Peyer's patch (tissue), 4 donors: ENCODE measurements at regions not wholly inside any gene's neighbourhood (a gene's known extent, or its start where the extent isn't known, plus 50 kb on each side); places are given as distances from the start of the nearest gene placed in this dataset.
"Not testable (repeated sequence)": the region's sequence is repeated elsewhere in the genome, so short reads cannot be mapped to it uniquely, and the experiment has no call there.

Experiments used
- DNase-seq, 3 donors: peaks; one replicate each; pipeline ENCODE4 v3.0.0-alpha.2; 2017 to 2019
- H3K27ac ChIP-seq, 4 donors: fragments of 200-600 bp; sonication (generic); one replicate each; pipeline ENCODE4 v1.5.1; 2016 to 2019
- H3K27me3 ChIP-seq, 2 donors: fragments of 200-600 bp; sonication (generic); one replicate each; pipeline ENCODE4 v1.5.1; 2019
- H3K36me3 ChIP-seq, 3 donors: fragments of 200-600 bp; sonication (generic); one replicate each; pipeline ENCODE4 v1.5.1; 2016 to 2019
- H3K4me1 ChIP-seq, 4 donors: fragments of 200-600 bp; sonication (generic); one replicate each; pipeline ENCODE4 v1.5.1; 2016 to 2019
- H3K4me3 ChIP-seq, 4 donors: fragments of 200-600 bp; sonication (generic); 1 replicate in 3 of 4; 2 replicates in 1 of 4; pipeline ENCODE4 v1.5.1; 2016 to 2019; ENCODE audit warnings: mild to moderate bottlenecking in 1 of 4
- H3K9me3 ChIP-seq, 4 donors: fragments of 200-600 bp; sonication (generic); one replicate each; pipeline ENCODE4 v1.5.1; 2016 to 2019; ENCODE audit warnings: mild to moderate bottlenecking in 1 of 4
- POLR2A ChIP-seq, 2 donors: fragments of 450-650 bp; IDR thresholded peaks; one replicate each; pipeline ENCODE4 v1.5.1; 2017; ENCODE audit warnings: antibody characterized with exemption in 2 of 2, mild to moderate bottlenecking in 2 of 2, moderate library complexity in 2 of 2
- TF ChIP-seq, protein P1 (sequence below), 6 experiments: fragments of 450-650 bp in 4 of 6; fragments of 200-600 bp in 2 of 6; sonication (generic) in 1 of 6; IDR thresholded peaks; one replicate each; pipeline ENCODE4 v1.5.1; 2017 to 2019; ENCODE audit warnings: antibody characterized with exemption in 6 of 6, mild to moderate bottlenecking in 3 of 6, moderate library complexity in 1 of 6

DNA sequence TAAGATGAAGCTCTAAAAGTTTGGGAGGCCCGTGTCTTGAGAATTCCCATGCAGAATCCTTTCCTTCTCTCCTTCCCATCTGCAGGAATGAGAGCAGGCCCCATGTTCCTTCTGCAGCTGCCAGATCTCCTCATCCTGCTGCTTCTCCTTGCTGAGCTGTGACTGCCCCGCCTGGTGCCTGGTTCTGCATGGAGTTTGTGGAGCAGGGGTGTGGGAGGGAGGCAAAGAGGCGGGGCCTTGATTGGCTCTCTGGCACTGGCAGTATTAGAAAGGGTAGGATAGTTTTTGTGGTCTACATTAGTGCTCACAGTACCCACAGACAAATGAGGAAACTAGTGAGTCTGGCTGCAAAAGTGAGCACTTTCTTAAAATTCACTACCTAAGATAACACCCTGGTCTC is 91.1 kb upstream of the CLPB start:
- Histone ChIP-seq H3K4me3 (no peak overlapping the region), H3K36me3 (no peaks in the 10 kb centered on the region), H3K9me3 (no peaks in the 10 kb centered on the region), H3K27me3 (no peaks in the 10 kb centered on the region), H3K27ac (no peak overlapping the region), H3K4me1 (no peaks in the 10 kb centered on the region)
- DNase-seq = no peak
- TF ChIP-seq, protein P1, sequence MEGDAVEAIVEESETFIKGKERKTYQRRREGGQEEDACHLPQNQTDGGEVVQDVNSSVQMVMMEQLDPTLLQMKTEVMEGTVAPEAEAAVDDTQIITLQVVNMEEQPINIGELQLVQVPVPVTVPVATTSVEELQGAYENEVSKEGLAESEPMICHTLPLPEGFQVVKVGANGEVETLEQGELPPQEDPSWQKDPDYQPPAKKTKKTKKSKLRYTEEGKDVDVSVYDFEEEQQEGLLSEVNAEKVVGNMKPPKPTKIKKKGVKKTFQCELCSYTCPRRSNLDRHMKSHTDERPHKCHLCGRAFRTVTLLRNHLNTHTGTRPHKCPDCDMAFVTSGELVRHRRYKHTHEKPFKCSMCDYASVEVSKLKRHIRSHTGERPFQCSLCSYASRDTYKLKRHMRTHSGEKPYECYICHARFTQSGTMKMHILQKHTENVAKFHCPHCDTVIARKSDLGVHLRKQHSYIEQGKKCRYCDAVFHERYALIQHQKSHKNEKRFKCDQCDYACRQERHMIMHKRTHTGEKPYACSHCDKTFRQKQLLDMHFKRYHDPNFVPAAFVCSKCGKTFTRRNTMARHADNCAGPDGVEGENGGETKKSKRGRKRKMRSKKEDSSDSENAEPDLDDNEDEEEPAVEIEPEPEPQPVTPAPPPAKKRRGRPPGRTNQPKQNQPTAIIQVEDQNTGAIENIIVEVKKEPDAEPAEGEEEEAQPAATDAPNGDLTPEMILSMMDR (IDR thresholded peaks at IDR 0.05) = no peak
- no peak for TF ChIP-seq POLR2A (IDR thresholded peaks at IDR 0.05)

DNA sequence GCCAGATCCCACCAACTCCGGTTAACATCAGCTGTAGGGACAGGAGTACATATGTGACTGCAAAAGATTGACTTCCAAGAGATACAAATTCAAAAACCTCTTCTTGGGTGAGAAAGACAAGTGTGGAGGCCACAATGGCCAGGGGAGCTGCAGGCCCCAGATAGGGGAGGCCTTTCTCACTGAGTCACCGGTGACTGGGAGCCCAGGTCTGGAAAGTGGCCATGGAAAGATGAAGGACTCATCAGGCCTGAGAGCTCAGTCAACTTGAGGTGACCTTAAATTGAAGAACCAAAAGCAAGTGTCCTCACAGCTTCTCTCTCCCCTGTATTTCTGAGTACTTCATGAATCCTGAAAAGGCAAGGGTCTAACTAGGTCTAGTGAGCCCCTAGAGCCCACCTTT is 90.4 kb upstream of the CLPB start:
- DNase-seq = no peak
- Histone ChIP-seq H3K4me3 (no peak overlapping the region), H3K36me3 (no peaks in the 10 kb centered on the region), H3K27me3 (no peaks in the 10 kb centered on the region), H3K4me1 (no peaks in the 10 kb centered on the region), H3K9me3 (no peaks in the 10 kb centered on the region), H3K27ac (no peak overlapping the region)
- TF ChIP-seq POLR2A (IDR thresholded peaks at IDR 0.05) = no peak
- TF ChIP-seq, protein P1 (IDR thresholded peaks at IDR 0.05) = no peak

DNA sequence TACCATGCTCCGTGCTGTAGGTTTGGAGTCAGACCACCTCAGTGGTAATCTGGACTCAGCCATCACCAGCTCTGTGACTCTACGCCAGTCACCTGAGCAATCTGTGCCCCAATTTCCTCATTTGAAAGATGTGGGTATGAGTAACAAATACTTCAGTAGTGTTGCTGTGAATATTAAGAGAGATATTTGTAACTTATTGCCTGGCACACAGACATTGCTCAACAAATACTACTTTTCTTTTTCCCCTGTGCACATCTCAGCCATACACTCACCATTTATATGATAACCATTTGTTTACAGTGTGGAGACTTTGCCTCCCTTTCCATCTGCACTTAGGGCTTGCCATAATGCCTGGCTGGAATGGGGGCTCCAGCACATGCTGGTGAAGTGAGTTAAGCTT is 89.7 kb upstream of the CLPB start:
- no peak for DNase-seq
- no peaks in the 10 kb centered on the region for H3K9me3 ChIP-seq
- no peaks in the 10 kb centered on the region for H3K4me1 ChIP-seq
- no peaks in the 10 kb centered on the region for H3K36me3 ChIP-seq
- H3K27me3 ChIP-seq = no peaks in the 10 kb centered on the region
- H3K4me3 ChIP-seq = no peak overlapping the region
- TF ChIP-seq, protein P1 (IDR thresholded peaks at IDR 0.05) = no peak
- no peak for TF ChIP-seq POLR2A (IDR thresholded peaks at IDR 0.05)
- H3K27ac ChIP-seq = no peak overlapping the region

DNA sequence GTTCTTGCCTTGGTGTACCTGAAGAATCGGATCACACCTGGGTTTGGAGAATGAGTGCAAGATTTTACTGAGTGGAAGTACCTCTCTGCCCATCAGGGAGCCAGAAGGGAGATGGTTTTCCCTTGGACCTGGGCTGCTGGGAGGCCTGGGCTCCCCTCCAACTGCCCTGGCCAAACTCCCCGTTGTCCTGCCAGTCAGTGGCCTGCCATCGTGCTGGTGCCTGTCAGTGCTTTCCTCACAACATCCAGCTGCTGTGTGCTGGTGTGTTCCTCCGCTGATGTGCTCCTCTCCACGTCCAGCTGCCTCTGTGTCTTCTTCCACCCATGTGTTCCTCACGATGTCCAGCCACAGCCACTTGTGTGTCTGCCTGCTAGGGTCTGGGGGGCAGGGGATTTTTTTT is 87.9 kb upstream of the CLPB start:
- H3K4me1 ChIP-seq = no peaks in the 10 kb centered on the region
- no peaks in the 10 kb centered on the region for H3K9me3 ChIP-seq
- TF ChIP-seq POLR2A (IDR thresholded peaks at IDR 0.05) = no peak
- TF ChIP-seq, protein P1 (IDR thresholded peaks at IDR 0.05) = no peak
- H3K36me3 ChIP-seq = no peaks in the 10 kb centered on the region
- H3K4me3 ChIP-seq = no peak overlapping the region
- no peaks in the 10 kb centered on the region for H3K27me3 ChIP-seq
- H3K27ac ChIP-seq = no peak overlapping the region
- DNase-seq = no peak

DNA sequence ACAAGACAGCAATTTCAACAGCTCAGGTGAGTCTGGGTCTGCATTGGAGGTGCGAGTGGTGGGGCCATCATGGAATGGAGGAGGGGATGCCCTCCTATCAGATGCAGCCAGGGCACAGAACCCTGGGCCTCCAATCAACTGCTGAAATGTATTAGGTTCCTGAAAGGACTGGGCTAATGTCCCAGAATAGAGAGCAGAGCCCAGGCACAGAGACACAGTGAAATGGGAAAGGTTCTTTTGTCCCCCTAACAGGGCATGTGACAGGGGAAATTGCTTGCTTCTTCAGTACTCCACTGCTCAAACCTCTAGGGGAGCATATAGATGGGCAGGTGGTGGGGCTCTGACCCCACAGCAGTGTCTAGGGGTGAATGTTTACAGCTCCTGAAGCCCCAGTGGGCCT is 87.3 kb upstream of the CLPB start:
- no peak overlapping the region for H3K27ac ChIP-seq
- no peak overlapping the region for H3K4me3 ChIP-seq
- no peaks in the 10 kb centered on the region for H3K9me3 ChIP-seq
- H3K4me1 ChIP-seq = no peaks in the 10 kb centered on the region
- no peaks in the 10 kb centered on the region for H3K36me3 ChIP-seq
- H3K27me3 ChIP-seq = no peaks in the 10 kb centered on the region
- TF ChIP-seq, protein P1 (IDR thresholded peaks at IDR 0.05) = no peak
- no peak for TF ChIP-seq POLR2A (IDR thresholded peaks at IDR 0.05)
- no peak for DNase-seq

DNA sequence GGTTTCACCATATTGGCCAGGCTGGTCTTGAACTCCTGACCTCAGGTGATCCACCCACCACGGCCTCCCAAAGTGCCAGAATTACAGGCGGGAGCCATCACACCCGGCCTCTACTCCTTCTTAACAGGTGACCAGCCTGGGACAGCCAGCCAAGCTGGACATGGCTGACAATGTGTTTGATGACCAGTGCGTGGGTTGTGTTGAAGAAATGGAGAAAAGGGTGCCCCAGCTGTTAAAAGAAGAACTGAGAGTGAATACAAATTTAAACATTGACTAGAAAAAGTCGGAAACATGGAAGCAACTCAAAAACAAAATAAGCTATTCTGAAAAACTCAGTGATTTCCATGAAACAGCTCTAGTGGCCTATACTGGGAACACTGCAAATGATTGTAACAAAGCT is 86.5 kb upstream of the CLPB start:
- no peaks in the 10 kb centered on the region for H3K4me1 ChIP-seq
- H3K9me3 ChIP-seq = no peaks in the 10 kb centered on the region
- H3K27ac ChIP-seq = no peak overlapping the region
- no peak for TF ChIP-seq POLR2A (IDR thresholded peaks at IDR 0.05)
- TF ChIP-seq, protein P1 (IDR thresholded peaks at IDR 0.05) = no peak
- no peak overlapping the region for H3K4me3 ChIP-seq
- H3K36me3 ChIP-seq = no peaks in the 10 kb centered on the region
- H3K27me3 ChIP-seq = no peaks in the 10 kb centered on the region
- no peak for DNase-seq

DNA sequence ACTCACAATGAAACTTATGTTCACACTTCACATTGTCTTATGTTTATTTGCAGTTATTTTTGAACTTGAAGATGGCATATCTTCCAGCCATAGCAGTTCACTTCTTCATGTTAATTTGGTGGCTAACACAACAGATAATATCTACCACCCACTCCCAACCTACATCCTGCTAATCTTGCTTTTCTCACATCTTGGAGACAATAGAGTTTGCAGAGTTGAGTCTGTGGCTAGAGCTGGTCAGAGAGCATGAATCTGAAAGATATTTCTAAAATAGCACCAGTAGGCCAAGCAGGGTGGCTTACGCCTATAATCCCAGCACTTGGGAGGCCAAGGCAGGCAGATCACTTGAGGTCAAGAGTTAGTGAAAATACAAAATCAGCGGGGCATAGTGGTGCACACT is 85.6 kb upstream of the CLPB start:
- not testable (repeated sequence) for H3K36me3 ChIP-seq, DNase-seq, H3K4me3 ChIP-seq, H3K27me3 ChIP-seq, H3K27ac ChIP-seq, H3K9me3 ChIP-seq, H3K4me1 ChIP-seq
